H9 (cell line): ENCODE measurements at regions not wholly inside any gene's neighbourhood (a gene's known extent, or its start where the extent isn't known, plus 50 kb on each side); places are given as distances from the start of the nearest gene placed in this dataset.

Experiments used
- DNase-seq: peaks from one replicate; pipeline ENCODE4 v3.0.0-alpha.2; 2017
- H2AFZ ChIP-seq: one replicate; pipeline ENCODE4 v1.6.1; 2013; ENCODE audit warnings: mild to moderate bottlenecking, low read length, control low read depth, moderate library complexity
- H2AK5ac ChIP-seq: 2 replicates; pipeline ENCODE4 v1.6.1; 2013; ENCODE audit warnings: low read length, control low read depth, mixed read lengths; ENCODE audit not compliant: insufficient read length
- H2BK120ac ChIP-seq: one replicate; pipeline ENCODE4 v1.6.1; 2013; ENCODE audit warnings: low read depth, mild to moderate bottlenecking, low read length, control low read depth, inconsistent platforms; ENCODE audit not compliant: poor library complexity, severe bottlenecking
- H2BK12ac ChIP-seq: 2 replicates; pipeline ENCODE4 v1.6.1; 2013; ENCODE audit warnings: low read length, control low read depth, mixed read lengths, low read depth; ENCODE audit not compliant: insufficient read length
- H2BK15ac ChIP-seq: 2 replicates; pipeline ENCODE4 v1.6.1; 2013; ENCODE audit warnings: low read depth, low read length, control low read depth
- H2BK20ac ChIP-seq: one replicate; pipeline ENCODE4 v1.6.1; 2013; ENCODE audit warnings: low read depth, mild to moderate bottlenecking, low read length, control low read depth, inconsistent platforms; ENCODE audit not compliant: poor library complexity, severe bottlenecking
- H2BK5ac ChIP-seq: 2 replicates; pipeline ENCODE4 v1.6.1; 2013; ENCODE audit warnings: low read length, control low read depth, mixed read lengths; ENCODE audit not compliant: insufficient read length
- H3K14ac ChIP-seq: 2 replicates; pipeline ENCODE4 v1.6.1; 2013; ENCODE audit warnings: low read length, control low read depth; ENCODE audit not compliant: insufficient read depth
- H3K18ac ChIP-seq: 2 replicates; pipeline ENCODE4 v1.6.1; 2013; ENCODE audit warnings: low read depth, mild to moderate bottlenecking, mixed read lengths, low read length, control low read depth; ENCODE audit not compliant: insufficient read length
- H3K23ac ChIP-seq: 2 replicates; pipeline ENCODE4 v1.6.1; 2013; ENCODE audit warnings: low read length, control low read depth, mixed read lengths, low read depth; ENCODE audit not compliant: insufficient read length
- H3K23me2 ChIP-seq: 2 replicates; pipeline ENCODE4 v1.6.1; 2013; ENCODE audit warnings: low read depth, mild to moderate bottlenecking, mixed read lengths, low read length, control low read depth; ENCODE audit not compliant: insufficient read length, poor library complexity, severe bottlenecking
- H3K27ac ChIP-seq: 2 replicates; pipeline ENCODE4 v1.5.1; 2013; ENCODE audit warnings: low read length, control low read depth, mixed read lengths, low read depth; ENCODE audit not compliant: insufficient read length
- H3K27me3 ChIP-seq: 2 replicates; pipeline ENCODE4 v1.6.1; 2013; ENCODE audit warnings: low read length, control low read depth, inconsistent platforms; ENCODE audit not compliant: insufficient read depth
- H3K4ac ChIP-seq: 2 replicates; pipeline ENCODE4 v1.6.1; 2013; ENCODE audit warnings: low read depth, mild to moderate bottlenecking, control low read depth, inconsistent platforms, low read length, moderate library complexity
- H3K4me1 ChIP-seq: 2 replicates; pipeline ENCODE4 v1.6.1; 2013; ENCODE audit warnings: low read length, control low read depth, inconsistent platforms; ENCODE audit not compliant: insufficient read depth
- H3K4me2 ChIP-seq: 2 replicates; pipeline ENCODE4 v1.6.1; 2013; ENCODE audit warnings: low read length, control low read depth, mixed read lengths; ENCODE audit not compliant: insufficient read length, insufficient read depth
- H3K56ac ChIP-seq: 2 replicates; pipeline ENCODE4 v1.6.1; 2013; ENCODE audit warnings: low read depth, mild to moderate bottlenecking, mixed read lengths, low read length, control low read depth; ENCODE audit not compliant: insufficient read length
- H3K79me1 ChIP-seq: 2 replicates; pipeline ENCODE4 v1.6.1; 2013; ENCODE audit warnings: low read depth, mild to moderate bottlenecking, moderate library complexity, low read length, control low read depth, inconsistent platforms; ENCODE audit not compliant: insufficient read depth, poor library complexity, severe bottlenecking
- H3K79me2 ChIP-seq: 2 replicates; pipeline ENCODE4 v1.6.1; 2013; ENCODE audit warnings: low read length, control low read depth, inconsistent platforms; ENCODE audit not compliant: insufficient read depth
- H3K9ac ChIP-seq: 2 replicates; pipeline ENCODE4 v1.6.1; 2013; ENCODE audit warnings: low read length, control low read depth, mixed read lengths; ENCODE audit not compliant: insufficient read length; ENCODE audit errors: extremely low read depth
- H3K9me3 ChIP-seq: one replicate; pipeline ENCODE4 v1.6.1; 2013; ENCODE audit warnings: low read depth, low read length, inconsistent platforms; ENCODE audit not compliant: control insufficient read depth
- H3T11ph ChIP-seq: one replicate; pipeline ENCODE4 v1.6.1; 2013; ENCODE audit warnings: mild to moderate bottlenecking, low read length, control low read depth, inconsistent platforms
- H4K20me1 ChIP-seq: one replicate; pipeline ENCODE4 v1.6.1; 2013; ENCODE audit not compliant: control insufficient read depth, insufficient read length, insufficient read depth
- H4K5ac ChIP-seq: 2 replicates; pipeline ENCODE4 v1.6.1; 2013; ENCODE audit warnings: low read depth, mild to moderate bottlenecking, mixed read lengths, low read length, control low read depth; ENCODE audit not compliant: insufficient read length
- H4K8ac ChIP-seq: replicated peaks from 2 replicates; pipeline ENCODE4 v1.6.1; 2013; ENCODE audit warnings: low read length, control low read depth, mixed read lengths, low read depth; ENCODE audit not compliant: insufficient read length
- H4K91ac ChIP-seq: 2 replicates; pipeline ENCODE4 v1.6.1; 2013; ENCODE audit warnings: low read depth, mild to moderate bottlenecking, moderate library complexity, mixed read lengths, low read length, control low read depth; ENCODE audit not compliant: insufficient read length
- H3K27ac Mint-ChIP-seq, 3 experiments: 2 replicates in 2 of 3; 3 replicates in 1 of 3; pipeline ENCODE4 v1.8.0; 2020 to 2021; ENCODE audit warnings: mixed read lengths in 3 of 3, mild to moderate bottlenecking in 1 of 3, moderate library complexity in 1 of 3
- H3K27me3 Mint-ChIP-seq: 2 replicates; pipeline ENCODE4 v1.8.0; 2021; ENCODE audit warnings: low read depth, mild to moderate bottlenecking, moderate library complexity, mixed read lengths
- H3K36me3 Mint-ChIP-seq, 3 experiments: 2 replicates in 2 of 3; 3 replicates in 1 of 3; pipeline ENCODE4 v1.8.0; 2020 to 2021; ENCODE audit warnings: low read depth in 3 of 3, mixed read lengths in 3 of 3; ENCODE audit not compliant: insufficient read depth in 1 of 3
- H3K4me1 Mint-ChIP-seq, 2 experiments: 2 replicates each; pipeline ENCODE4 v1.8.0; 2020; ENCODE audit warnings: mixed read lengths in 2 of 2
- H3K4me3 Mint-ChIP-seq, 2 experiments: 2 replicates in 1 of 2; 3 replicates in 1 of 2; pipeline ENCODE4 v1.8.0; 2020 to 2021; ENCODE audit warnings: mild to moderate bottlenecking in 2 of 2, mixed read lengths in 2 of 2, moderate library complexity in 1 of 2
- H3K9me3 Mint-ChIP-seq, 2 experiments: 2 replicates in 1 of 2; 3 replicates in 1 of 2; pipeline ENCODE4 v1.8.0; 2020; ENCODE audit warnings: mild to moderate bottlenecking in 2 of 2, mixed read lengths in 2 of 2, moderate library complexity in 1 of 2
- CTCF ChIP-seq: fragments of 200-600 bp; sonication (generic); conservative IDR thresholded peaks from 3 replicates; pipeline ENCODE4 v1.8.0; 2021; ENCODE audit warnings: antibody characterized with exemption, mild to moderate bottlenecking
- WGBS: extraction: QIAGEN DNeasy Blood & Tissue Kit; methylation state at CpG from one replicate; pipeline ENCODE4 v1.1.7; 2013; ENCODE audit warnings: missing lambda C conversion rate, low lambda C conversion rate, mixed read lengths; ENCODE audit not compliant: insufficient read length; ENCODE audit errors: extremely low coverage; 5-methylcytosine and 5-hydroxymethylcytosine counted together

GRCh38 chrX:10314530-10315104 lies 157.8 kb downstream of the CLCN4 start:
- Mint-ChIP-seq H3K4me1 (peaks cover 15 to 22% of the 10 kb centered on the region in 2 experiments), H3K36me3 (peaks cover 0 to 6% (median 4%) of the 10 kb centered on the region in 3 experiments; a peak in 5 of 7 replicates), H3K9me3 (peaks cover 45 to 51% of the 10 kb centered on the region in 2 experiments), H3K4me3 (no peak overlapping the region), H3K27me3 (peaks cover 5% of the 10 kb centered on the region), H3K27ac (no peak overlapping the region)
- Histone ChIP-seq H3K79me1 (no peaks in the 10 kb centered on the region), H4K91ac (no peak overlapping the region), H2BK5ac (no peak overlapping the region), H3K14ac (no peak overlapping the region), H2AFZ (no peak overlapping the region), H3K23ac (no peak overlapping the region), H3K27me3 (no peaks in the 10 kb centered on the region), H2BK20ac (no peak overlapping the region), H2BK15ac (no peak overlapping the region), H4K8ac (no peak overlapping the region), H3K56ac (no peak overlapping the region), H3K18ac (no peak overlapping the region), H3K79me2 (no peaks in the 10 kb centered on the region), H3K4ac (no peak overlapping the region), H4K20me1 (no peaks in the 10 kb centered on the region), H2BK120ac (no peak overlapping the region), H3K9ac (no peak overlapping the region), H3K23me2 (no peaks in the 10 kb centered on the region), H3K4me1 (no peaks in the 10 kb centered on the region; the same call in 1 of the 2 replicates), H3K4me2 (no peak overlapping the region), H3K27ac (no peak overlapping the region), H3K9me3 (no peaks in the 10 kb centered on the region), H4K5ac (no peak overlapping the region), H3T11ph (no peak overlapping the region), H2AK5ac (no peak overlapping the region), H2BK12ac (no peak overlapping the region)
- no peak for TF ChIP-seq CTCF
- no peak for DNase-seq
- WGBS, result no CpG with 5 or more reads among the region's 3 CpGs
